ENCODE measurements at regions not wholly inside any gene's neighbourhood (a gene's known extent, or its start where the extent isn't known, plus 50 kb on each side); places are given as distances from the start of the nearest gene placed in this dataset.

GRCh38 chr2:104794441-104794840 is 59.5 kb upstream of the POU3F3 start:
- DNase-seq (no peak), ATAC-seq (ENCODE audit: low FRiP score in 2 of 2) (no peak)
- no peak for TF ChIP-seq EP300 (IDR thresholded peaks at IDR 0.05)
- TF ChIP-seq POLR2A (IDR thresholded peaks at IDR 0.05) = no peak
- TF ChIP-seq CTCF (IDR thresholded peaks at IDR 0.05) = no peak
- TF ChIP-seq POLR2AphosphoS5 (IDR thresholded peaks at IDR 0.05) = no peak
- no peak overlapping the region for H3K4me3 ChIP-seq
- H3K36me3 ChIP-seq = no peaks in the 10 kb centered on the region
- H3K27ac ChIP-seq = no peak overlapping the region
- H3K9me3 ChIP-seq = no peaks in the 10 kb centered on the region
- no peaks in the 10 kb centered on the region for H3K4me1 ChIP-seq
- H3K27me3 ChIP-seq = no peaks in the 10 kb centered on the region
- 82% methylated on average over 2 of the region's 2 CpGs for WGBS, 2 donors

Small RNA genes in the stretch of these regions (small RNA-seq; reads per million reads assigned to genes)
- gene RF00139 (0 reads per million in 4 donors), gene RF02091 (0 reads per million in 4 donors)

Data from upper lobe of left lung (tissue), 6 donors.